Choroid plexus epithelial cell (primary cell): ENCODE measurements at regions not wholly inside any gene's neighbourhood (a gene's known extent, or its start where the extent isn't known, plus 50 kb on each side); places are given as distances from the start of the nearest gene placed in this dataset.

Experiments
- DNase-seq: peaks from one replicate; pipeline ENCODE4 v3.0.0-alpha.2; 2010; ENCODE audit warnings: low read depth
- H3K4me3 ChIP-seq: 2 replicates; pipeline ENCODE4 v1.5.1; 2011; ENCODE audit warnings: low read depth, mild to moderate bottlenecking, control low read depth, low read length, moderate library complexity
- TF ChIP-seq, protein P1 (sequence below): conservative IDR thresholded peaks from 2 replicates; pipeline ENCODE4 v1.5.1; 2011; ENCODE audit warnings: low read depth, mild to moderate bottlenecking, control low read depth, inconsistent platforms, low read length, moderate library complexity

DNA sequence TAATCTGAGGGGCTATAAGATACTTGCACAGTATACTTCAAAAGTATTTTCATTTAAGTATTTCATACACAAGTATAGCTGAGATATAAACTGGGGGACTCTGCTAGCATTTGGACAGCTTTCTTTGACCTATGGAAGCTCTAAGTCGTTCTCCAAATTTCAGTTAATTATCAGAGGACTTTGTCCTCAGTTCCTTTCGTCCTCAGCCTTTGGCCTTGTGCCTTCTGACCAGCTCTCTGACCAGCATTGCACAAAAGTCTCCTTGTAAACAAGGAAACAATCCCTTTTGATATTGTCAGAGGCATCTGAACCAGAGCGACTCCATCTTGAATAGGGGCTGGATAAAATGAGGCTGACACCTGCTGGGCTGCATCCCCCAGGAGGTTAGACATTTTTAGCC, 464.0 kb upstream of the FAM241A start:
- no peak for DNase-seq
- TF ChIP-seq, protein P1, sequence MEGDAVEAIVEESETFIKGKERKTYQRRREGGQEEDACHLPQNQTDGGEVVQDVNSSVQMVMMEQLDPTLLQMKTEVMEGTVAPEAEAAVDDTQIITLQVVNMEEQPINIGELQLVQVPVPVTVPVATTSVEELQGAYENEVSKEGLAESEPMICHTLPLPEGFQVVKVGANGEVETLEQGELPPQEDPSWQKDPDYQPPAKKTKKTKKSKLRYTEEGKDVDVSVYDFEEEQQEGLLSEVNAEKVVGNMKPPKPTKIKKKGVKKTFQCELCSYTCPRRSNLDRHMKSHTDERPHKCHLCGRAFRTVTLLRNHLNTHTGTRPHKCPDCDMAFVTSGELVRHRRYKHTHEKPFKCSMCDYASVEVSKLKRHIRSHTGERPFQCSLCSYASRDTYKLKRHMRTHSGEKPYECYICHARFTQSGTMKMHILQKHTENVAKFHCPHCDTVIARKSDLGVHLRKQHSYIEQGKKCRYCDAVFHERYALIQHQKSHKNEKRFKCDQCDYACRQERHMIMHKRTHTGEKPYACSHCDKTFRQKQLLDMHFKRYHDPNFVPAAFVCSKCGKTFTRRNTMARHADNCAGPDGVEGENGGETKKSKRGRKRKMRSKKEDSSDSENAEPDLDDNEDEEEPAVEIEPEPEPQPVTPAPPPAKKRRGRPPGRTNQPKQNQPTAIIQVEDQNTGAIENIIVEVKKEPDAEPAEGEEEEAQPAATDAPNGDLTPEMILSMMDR, result no peak

DNA sequence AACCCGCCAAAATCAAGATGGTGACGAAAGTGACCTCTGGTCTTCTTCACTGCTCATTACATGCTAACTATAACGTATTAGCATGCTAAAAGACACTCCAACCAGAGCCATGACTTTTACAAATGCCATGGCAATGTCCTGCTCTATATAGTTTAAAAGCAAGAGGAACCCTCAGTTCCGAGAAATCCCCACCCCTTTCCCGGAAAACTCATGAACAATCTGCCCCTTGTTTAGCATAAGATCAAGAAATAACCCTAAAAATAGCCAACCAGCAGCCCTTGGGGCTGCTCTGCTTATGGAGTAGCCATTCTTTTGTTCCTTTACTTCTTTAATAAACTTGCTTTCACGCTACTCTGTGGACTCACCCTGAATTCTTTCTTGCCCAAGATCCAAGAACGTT, 463.5 kb upstream of the FAM241A start:
- no peak overlapping the region for H3K4me3 ChIP-seq
- TF ChIP-seq, protein P1, result no peak
- no peak for DNase-seq

More for the DNA sequence above, 464.0 kb upstream of the FAM241A start:
- no peak overlapping the region for H3K4me3 ChIP-seq

DNA sequence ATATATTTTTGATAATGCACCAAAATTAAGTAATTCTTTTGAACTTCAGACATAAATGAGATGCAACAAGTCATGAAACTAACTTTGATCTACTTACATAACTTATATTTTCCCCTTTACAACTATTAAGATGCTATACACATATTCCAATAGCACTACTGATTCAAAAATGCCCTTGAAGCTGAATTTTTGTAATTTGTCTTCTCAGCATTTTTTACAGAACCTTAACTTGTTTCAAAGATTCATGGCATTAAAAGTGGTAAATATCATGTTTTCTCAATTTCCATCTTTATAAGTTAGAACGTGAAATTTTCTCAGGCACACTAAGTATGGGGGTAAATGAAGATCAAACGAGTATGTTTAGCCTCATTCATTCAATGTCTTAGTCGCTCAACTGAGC, 460.0 kb upstream of the FAM241A start:
- no peak for DNase-seq
- TF ChIP-seq, protein P1, result no peak
- H3K4me3 ChIP-seq, result no peak overlapping the region

DNA sequence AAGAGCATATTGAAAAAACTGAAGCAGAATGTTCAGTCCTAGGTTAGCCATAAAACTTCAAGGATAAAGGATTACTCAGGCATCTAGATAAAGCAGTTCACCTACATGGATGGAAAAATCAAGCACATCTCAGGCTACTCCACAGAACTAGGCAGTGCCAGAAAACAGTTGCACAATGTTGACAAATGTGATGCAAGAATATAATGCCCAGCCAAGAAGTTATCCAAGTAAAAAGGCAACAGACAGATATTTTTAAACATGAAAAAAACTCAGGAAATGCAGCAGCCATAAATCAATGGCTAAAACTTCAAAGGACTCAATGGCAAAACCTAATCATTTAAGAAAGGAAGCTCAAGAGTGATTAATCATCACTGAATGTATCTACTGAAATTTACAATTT, 456.0 kb upstream of the FAM241A start:
- peak; percentile 34 for DNase-seq
- H3K4me3 ChIP-seq, result no peak overlapping the region
- TF ChIP-seq, protein P1, result no peak

DNA sequence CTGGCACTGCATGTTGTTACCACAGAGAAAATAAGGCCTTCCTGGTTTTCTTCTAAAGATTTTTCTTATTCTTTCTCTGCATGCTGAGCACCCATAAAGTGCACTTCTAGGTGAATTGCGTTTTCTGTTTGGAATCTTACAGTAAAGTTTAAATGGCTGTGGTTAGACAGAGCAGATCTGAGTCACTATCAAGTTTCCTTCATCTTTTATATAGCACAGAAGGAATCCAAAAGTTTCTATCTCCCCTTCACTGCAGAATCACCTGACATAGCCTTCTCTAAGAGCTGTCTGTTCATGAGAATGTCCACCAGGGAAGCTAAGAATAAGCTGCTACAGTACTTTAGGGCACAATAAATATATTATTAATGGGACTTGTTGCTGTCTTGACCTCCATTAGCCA, 455.5 kb upstream of the FAM241A start:
- TF ChIP-seq, protein P1, result no peak
- DNase-seq, result peak; percentile 1
- no peak overlapping the region for H3K4me3 ChIP-seq

DNA sequence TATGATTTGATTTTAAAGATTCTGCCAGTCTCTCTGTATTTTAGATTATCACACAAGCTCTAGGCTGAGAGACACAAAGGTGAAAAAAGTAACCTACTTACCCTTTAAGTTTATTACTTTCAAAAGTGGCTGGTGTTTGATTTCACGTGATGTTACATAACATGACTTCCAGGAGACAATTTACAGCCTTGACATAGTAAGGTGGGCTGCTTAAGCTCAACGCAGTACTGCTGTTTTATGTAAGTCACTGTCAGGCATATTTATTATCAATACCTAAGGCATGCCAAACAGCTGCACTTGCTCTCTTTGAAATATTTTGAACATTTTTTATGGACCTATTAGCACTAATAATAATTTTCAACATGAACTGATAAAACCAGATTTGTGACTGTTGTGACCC, 451.5 kb upstream of the FAM241A start:
- TF ChIP-seq, protein P1, result no peak
- DNase-seq, result no peak

DNA sequence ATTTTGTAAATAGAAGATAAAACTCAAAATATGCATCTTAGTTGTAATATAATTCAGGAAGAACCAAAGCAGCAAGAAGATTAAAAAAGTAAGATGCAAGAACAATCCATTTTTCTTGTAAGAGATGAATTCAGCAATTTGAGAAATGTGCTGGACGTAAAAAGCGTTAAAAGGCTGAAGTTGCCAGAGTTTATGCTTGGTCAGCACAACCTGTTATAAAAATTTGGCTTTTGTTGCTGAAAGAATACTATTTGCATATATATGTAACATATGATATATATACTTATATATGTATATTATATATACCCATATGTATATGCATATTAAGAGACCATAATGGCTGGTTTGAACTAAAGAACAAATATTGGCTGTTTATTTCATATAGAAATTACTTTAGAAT, 449.6 kb upstream of the FAM241A start:
- no peak for DNase-seq
- H3K4me3 ChIP-seq, result no peak overlapping the region
- TF ChIP-seq, protein P1, result no peak

More for the DNA sequence above, 451.5 kb upstream of the FAM241A start:
- no peak overlapping the region for H3K4me3 ChIP-seq
